ENCODE measurements at regions not wholly inside any gene's neighbourhood (a gene's known extent, or its start where the extent isn't known, plus 50 kb on each side); places are given as distances from the start of the nearest gene placed in this dataset.

GRCh38 chr3:84806958-84807357 is 151.8 kb upstream of the CADM2 start:
- H3K27ac ChIP-seq, result no peak overlapping the region
- H3K36me3 ChIP-seq, result no peaks in the 10 kb centered on the region
- no peak for DNase-seq
- no peak overlapping the region for H3K4me3 ChIP-seq
- no peaks in the 10 kb centered on the region for H3K27me3 ChIP-seq
- no peaks in the 10 kb centered on the region for H3K9me3 ChIP-seq
- H3K4me1 ChIP-seq, result no peaks in the 10 kb centered on the region
- TF ChIP-seq CTCF (IDR thresholded peaks at IDR 0.05), result no peak
- no peak for TF ChIP-seq POLR2A (IDR thresholded peaks at IDR 0.05)

- TF ChIP-seq CTCF (IDR thresholded peaks at IDR 0.05) (no peak), POLR2A (IDR thresholded peaks at IDR 0.05) (no peak)
- H3K9me3 ChIP-seq, result no peaks in the 10 kb centered on the region
- DNase-seq, result no peak
- H3K36me3 ChIP-seq, result no peaks in the 10 kb centered on the region
- no peak overlapping the region for H3K27ac ChIP-seq
- no peaks in the 10 kb centered on the region for H3K4me1 ChIP-seq
- no peak overlapping the region for H3K4me3 ChIP-seq
- no peaks in the 10 kb centered on the region for H3K27me3 ChIP-seq
Observed at GRCh38 chr3:84820126-84820525, 138.7 kb upstream of the CADM2 start.

- DNase-seq, result no peak
- no peaks in the 10 kb centered on the region for H3K4me1 ChIP-seq
- no peaks in the 10 kb centered on the region for H3K9me3 ChIP-seq
- H3K27ac ChIP-seq, result no peak overlapping the region
- H3K36me3 ChIP-seq, result no peaks in the 10 kb centered on the region
- no peak for TF ChIP-seq POLR2A (IDR thresholded peaks at IDR 0.05)
- no peak for TF ChIP-seq CTCF (IDR thresholded peaks at IDR 0.05)
- no peak overlapping the region for H3K4me3 ChIP-seq
- no peaks in the 10 kb centered on the region for H3K27me3 ChIP-seq
Observed at GRCh38 chr3:84820906-84821305, 137.9 kb upstream of the CADM2 start.

- H3K27me3 ChIP-seq, result no peaks in the 10 kb centered on the region
- no peak overlapping the region for H3K27ac ChIP-seq
- DNase-seq, result no peak
- TF ChIP-seq CTCF (IDR thresholded peaks at IDR 0.05) (no peak), POLR2A (IDR thresholded peaks at IDR 0.05) (no peak)
- H3K4me3 ChIP-seq, result no peak overlapping the region
- H3K36me3 ChIP-seq, result no peaks in the 10 kb centered on the region
- H3K4me1 ChIP-seq, result no peaks in the 10 kb centered on the region
- H3K9me3 ChIP-seq, result no peaks in the 10 kb centered on the region
Observed at GRCh38 chr3:84825817-84826216, 133.0 kb upstream of the CADM2 start.

- Histone ChIP-seq H3K36me3 (no peaks in the 10 kb centered on the region), H3K27me3 (no peaks in the 10 kb centered on the region), H3K27ac (no peak overlapping the region), H3K4me3 (no peak overlapping the region), H3K9me3 (no peaks in the 10 kb centered on the region), H3K4me1 (no peaks in the 10 kb centered on the region)
- DNase-seq, result no peak
- TF ChIP-seq POLR2A (IDR thresholded peaks at IDR 0.05), result no peak
- TF ChIP-seq CTCF (IDR thresholded peaks at IDR 0.05), result no peak
Observed at GRCh38 chr3:84830476-84830875, 128.3 kb upstream of the CADM2 start.

- DNase-seq, result no peak
- no peaks in the 10 kb centered on the region for H3K27me3 ChIP-seq
- H3K9me3 ChIP-seq, result no peaks in the 10 kb centered on the region
- no peaks in the 10 kb centered on the region for H3K36me3 ChIP-seq
- TF ChIP-seq POLR2A (IDR thresholded peaks at IDR 0.05) (no peak), CTCF (IDR thresholded peaks at IDR 0.05) (no peak)
- no peak overlapping the region for H3K27ac ChIP-seq
- no peaks in the 10 kb centered on the region for H3K4me1 ChIP-seq
- no peak overlapping the region for H3K4me3 ChIP-seq
Observed at GRCh38 chr3:84835366-84835765, 123.4 kb upstream of the CADM2 start.

Data from Peyer's patch (tissue), 4 donors.